HG03060 (cell line): ENCODE measurements at regions not wholly inside any gene's neighbourhood (a gene's known extent, or its start where the extent isn't known, plus 50 kb on each side); places are given as distances from the start of the nearest gene placed in this dataset.
"Not testable (repeated sequence)": the region's sequence is repeated elsewhere in the genome, so short reads cannot be mapped to it uniquely, and the experiment has no call there.

Experiments
- ATAC-seq: cut with Tn5 transposase; IDR thresholded peaks from one replicate; pipeline ENCODE4 v1.9.1; 2021; ENCODE audit warnings: low read depth, moderate number of reproducible peaks; ENCODE audit not compliant: unreplicated experiment

DNA sequence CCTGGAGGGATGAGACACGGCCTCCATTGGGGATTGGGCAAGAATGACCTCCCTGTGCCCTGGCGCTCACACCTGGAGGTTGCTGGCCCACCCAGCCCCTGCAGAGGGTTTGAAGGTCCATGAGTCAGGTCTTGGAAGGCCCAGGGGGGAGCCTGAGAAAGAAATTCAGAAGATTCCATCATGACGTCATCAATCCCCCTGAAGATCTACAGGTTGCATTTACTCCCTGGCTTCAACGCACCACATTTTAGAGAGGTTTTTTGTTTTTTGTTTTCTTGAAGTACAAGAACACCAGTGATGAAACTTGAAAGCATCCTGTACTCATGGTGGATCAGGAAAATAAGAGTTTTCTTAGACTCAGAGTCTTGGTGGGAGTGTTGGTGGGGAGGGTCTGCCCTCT is 82.4 kb upstream of the SLC25A33 start:
- no peak for ATAC-seq

DNA sequence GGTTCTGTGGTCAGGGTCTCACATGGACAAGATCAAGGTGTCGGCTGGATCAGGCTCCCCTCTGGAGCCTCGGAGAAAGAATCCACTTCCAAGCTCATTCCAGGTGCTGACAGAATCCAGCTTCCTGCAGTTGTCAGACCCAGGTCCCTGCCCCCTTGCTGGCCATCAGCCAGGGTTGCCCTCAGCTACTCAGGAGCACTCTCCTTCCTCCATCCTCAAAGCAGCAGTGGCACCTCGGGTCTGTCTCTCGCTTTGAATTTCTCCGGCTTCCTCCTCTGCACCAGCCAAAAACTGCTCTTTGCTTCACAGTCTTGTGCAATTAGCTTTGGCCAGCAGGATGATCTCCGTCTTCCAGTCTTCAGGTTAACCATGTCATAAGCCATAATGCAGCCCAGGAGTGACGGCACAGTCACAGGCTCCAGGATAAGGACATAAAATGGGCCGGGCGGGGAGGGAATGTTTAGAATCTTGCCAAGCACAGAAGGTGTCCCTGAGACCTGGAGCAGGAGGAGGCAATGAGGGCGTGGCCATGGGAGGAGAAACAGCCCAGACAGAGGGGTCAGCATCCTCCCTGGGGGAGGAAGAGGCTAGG is 79.4 kb upstream of the SLC25A33 start:
- ATAC-seq, result no peak

DNA sequence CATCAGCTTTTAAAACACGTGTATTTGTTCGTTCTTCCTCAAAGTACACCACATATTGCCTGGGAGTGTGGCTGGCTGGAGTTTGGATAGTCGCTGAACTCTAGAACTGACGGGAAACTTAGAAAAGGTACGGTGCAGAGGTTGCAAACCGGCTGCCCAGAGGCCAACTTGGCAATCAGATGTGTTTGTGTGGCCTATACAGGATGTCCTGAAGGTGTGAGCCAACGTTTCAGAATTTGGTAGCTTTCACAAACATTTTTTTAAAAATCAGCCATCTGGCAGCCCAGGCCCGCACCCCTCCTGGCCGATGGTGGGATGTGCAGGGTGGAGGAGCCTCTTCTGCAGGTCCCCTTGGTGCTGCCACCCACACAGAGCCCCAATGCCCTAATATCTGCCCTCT is 73.6 kb upstream of the SLC25A33 start:
- ATAC-seq, result no peak

DNA sequence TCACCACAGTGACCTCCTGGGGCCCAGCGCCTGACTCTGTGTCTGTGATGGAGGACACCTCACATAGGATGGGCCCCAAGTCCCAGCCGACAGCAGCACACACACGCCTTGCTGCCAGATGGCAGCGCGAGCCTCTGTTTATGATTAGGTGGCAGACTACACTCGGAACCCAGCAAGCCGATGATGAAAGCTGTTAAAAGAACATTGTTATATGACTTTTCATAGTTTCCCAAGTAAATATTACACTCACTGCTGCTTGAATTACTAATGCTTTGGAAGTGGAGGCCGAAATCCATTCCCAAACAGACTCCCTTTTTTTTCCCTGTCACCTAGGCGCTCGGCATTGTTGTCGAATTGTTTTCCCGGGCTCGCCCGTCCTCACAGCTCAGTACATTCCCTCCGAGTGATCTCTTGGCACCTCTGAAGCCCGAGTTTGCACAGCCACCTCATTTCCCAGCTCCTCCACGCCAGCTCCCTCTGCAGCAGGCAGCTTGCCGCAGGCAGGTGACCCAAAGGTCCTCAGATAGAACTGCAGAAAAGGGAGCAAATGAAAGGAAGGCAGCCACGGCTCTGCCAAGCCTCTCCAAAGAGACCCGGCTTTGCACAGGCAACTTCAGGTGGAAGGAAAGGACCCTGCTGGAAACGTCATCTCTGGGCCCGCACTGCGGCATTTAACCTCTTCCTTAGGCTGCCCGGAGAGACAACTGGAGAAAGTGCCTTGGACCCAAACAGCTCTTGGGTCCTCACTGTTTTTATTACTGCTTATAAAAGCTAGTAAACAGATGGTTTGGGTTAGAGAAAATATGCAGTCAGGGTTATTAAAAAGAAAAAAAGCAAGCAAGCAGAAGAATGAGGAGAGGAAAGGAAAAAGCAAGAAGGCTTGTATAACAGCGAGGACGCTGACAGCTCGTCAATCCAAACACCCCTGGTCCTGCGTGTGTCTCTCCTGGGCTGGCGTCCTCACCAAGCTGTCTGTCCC is 72.2 kb upstream of the SLC25A33 start:
- ATAC-seq, result no peak

DNA sequence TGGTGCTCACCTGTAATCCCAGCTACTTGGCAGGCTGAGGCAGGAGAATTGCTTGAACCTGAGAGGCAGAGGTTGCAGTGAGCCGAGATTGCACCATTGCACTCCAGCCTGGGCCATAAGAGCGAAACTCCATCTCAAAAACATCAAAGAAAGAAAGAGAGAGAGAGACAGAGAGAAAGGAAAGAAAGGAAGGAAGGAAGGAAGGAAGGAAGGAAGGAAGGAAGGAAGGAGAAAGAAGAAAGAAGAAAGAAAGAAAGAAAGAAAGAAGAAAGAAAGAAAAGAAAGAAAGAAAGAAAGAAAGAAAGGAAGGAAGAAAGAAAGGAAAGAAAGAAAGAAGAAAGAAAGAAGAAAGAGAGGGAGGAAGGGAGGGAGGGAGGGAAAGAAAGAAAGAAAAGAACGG is 69.4 kb upstream of the SLC25A33 start:
- ATAC-seq, result not testable (repeated sequence)

DNA sequence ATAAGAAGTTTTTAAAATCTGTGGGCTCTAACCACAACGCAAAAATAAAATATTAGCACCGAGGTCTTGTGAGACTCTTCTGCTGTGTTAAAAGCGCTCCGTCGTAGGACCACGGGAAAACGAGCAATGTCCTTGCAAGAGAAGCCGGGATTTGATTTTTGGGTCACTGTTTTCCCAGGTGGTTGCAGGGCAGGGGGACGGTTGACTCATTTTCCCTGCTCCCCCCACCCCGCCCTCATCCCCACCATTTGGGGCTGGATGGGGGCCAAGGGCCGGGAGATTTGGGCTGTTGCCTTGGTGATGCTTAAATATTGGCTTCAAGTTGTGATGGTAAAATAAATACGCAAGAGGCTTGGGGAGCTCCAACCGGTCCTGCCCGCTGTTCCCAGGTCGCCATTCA is 67.6 kb upstream of the SLC25A33 start:
- ATAC-seq, result no peak

DNA sequence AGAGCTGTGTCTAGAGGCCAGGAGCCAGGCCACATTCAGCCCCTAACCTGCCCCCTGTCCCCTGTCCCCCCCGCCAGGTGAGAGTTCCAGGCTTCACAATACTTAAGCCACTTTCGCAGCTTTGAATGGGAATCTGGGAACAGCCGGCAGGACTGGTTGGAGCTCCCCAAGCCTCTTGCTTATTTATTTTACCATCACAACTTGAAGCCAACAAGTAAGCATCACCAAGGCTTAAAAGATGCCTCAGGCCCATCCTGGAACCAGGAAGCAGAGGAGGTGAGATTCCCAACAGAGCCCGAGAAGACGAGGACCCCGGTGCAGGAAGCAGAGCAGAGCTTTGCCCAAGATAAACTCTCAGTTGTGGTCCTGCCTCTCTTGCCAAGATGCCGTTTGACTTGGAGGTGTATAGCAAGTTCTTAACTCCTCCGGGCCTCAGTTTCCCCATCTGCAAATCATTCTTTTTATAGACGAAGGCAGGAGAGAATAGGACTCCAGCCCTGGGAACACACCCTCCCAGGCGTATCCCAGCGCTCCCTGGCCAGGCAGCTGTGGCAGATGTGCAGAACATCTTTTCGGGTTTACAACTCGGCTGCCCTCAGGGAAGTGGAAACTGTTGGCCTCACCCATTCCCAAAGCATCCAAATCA is 66.8 kb upstream of the SLC25A33 start:
- no peak for ATAC-seq

DNA sequence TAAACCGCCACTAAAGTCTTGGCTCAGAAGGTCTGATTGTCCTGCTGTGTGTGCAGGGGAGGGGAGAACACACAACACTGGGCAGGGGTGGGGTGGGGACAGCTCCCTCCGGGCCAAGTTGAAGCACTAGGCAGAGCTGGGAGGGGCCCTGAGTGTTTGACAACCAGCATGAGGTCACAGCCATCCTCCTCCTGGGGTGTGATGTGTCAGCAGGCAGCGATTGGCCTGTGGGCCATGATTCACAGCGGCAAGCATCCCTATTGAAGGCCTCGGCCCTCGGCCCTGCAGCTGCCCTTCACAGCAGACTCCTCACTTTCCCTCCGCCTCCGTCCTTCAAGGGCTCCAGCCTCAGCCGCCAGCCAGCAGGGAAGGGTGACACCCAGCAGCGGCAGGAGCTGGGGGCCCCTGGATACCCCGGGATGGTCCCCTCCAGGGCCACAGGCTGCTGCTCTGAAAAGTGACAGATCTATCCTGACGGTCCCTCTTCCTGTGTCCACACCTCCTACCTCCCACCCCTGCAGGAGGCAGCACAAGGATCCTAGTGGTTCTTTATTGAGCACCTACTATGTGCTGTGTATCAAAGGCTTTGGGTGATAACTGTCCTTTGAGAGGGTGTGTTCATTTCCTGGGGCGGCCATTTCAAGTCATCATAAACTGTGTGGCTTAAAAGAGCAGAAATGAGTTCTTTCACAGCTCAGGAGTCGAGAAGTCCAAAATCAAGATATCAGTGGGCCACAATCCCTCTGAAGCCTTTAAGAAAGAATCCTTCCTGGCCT is 66.0 kb upstream of the SLC25A33 start:
- no peak for ATAC-seq

DNA sequence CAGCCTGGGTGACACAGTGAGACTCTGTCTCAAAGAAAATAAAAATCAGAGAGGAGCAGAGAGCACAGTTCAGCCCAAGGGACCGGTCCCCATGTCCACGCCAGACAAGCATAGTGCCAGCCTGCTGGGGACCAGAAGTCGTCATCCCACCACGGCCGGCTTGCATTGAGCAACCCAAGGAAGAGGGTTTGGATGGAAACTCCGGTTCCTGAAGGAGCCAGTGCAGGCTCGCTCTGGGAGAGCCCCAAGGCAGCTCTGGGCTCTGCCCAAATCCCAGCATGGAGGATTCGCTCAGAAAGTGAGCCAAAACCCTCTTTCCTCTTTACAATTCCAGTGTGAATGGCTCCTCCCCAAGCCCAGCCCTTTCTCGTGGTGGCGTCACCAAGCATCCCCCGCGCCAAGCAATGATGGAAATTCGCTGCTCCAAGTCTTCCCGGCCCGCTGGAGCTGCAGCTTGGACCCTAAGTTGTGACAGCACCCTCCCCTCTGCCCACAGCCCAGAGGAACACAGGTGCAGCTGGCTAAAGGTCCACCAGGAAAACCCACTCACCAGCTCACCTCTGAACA is 64.1 kb upstream of the SLC25A33 start:
- no peak for ATAC-seq

DNA sequence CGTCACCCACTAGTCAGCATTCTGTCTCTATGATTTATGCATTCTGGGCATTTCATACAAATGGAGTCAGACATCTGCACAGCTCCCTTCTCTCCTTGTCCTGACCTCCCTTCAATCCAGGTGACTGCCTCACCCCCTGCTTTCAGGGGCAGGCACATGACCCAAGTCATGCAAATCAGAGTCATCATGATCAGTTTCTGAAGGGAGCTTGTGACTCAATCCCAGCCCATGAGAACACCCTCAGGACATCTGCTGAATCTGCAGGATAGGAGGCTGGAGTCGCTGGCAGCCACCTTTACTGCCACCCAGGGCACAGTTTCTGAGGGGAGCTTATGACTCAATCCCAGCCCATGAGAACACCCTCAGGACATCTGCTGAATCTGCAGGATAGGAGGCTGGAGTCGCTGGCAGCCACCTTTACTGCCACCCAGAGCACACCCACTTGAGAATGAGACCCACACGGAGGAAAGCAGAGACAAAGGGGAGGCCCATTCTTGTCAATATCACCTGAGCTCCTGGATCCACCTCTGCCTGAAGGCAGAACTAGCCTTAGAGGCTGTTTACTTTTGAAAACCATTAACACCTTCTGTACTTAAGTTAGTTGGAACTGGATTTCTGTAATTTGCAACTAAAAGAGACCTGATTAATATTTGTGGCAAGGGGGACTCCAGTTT is 62.3 kb upstream of the SLC25A33 start:
- ATAC-seq, result no peak

DNA sequence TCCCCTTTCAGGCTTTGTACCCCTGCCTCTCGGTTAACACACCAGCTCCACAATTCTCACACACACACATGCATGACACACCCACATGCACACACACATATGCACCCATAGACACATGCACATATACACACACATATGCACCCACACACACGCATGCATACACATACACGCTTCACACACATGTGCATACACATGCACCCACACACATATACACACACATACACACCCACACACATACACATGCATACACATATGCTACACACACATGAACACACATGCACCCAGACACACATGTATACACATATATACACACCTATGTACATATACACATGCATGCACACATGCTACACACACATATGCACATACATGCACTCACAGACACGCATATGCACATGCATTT is 61.7 kb upstream of the SLC25A33 start:
- ATAC-seq, result no peak

DNA sequence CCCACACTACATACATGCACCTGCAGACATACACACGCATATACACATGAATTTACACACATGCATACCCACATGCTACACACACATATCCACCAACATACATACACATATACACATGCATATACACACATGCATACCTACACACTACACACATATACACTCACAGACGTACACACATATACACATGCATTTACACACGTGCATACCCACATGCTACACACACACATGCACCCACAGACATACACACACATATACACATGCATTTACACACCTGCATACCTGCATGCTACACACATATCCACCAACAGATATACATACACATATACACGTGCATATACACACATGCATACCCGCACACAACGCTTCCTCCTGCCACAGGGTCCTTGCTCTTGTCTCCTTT is 61.2 kb upstream of the SLC25A33 start:
- no peak for ATAC-seq

DNA sequence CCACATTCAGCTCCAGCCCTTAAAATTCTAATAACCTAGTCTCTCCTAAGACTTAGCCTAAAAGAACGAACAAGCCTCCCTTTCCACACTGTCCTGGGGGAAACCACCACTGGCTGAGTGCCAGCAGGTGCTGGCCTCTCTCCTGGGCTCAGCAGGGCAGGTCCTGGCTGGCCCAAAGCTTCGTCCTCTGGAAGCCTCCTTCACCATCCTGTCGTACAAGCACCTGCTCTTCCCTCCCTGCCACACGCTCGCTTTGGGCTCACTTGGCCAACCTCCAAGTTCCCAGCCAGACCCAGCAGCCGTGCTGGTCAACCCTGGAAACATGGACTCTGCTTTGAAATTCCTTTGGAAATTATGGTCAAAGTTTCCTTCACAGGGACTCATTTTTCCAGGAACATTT is 58.2 kb upstream of the SLC25A33 start:
- no peak for ATAC-seq

DNA sequence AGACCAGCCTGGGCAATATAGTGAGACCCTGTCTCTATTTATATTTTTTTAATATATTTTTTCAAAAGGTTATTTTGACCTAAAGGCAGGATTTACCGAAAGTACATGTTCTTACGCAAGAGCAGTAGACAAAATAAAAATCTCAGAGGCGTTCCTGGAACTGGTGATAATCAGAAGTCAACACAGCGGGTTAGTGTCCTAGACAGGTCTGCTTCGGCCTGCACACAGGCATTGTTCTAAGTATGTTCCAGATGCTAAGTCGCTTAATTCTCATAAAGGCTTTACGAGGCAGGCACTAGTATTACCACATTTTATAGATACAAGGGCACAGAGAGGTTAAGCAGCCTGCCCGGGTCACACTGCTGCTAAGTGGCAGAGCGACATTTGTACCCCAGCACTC is 56.9 kb upstream of the SLC25A33 start:
- ATAC-seq, result no peak

DNA sequence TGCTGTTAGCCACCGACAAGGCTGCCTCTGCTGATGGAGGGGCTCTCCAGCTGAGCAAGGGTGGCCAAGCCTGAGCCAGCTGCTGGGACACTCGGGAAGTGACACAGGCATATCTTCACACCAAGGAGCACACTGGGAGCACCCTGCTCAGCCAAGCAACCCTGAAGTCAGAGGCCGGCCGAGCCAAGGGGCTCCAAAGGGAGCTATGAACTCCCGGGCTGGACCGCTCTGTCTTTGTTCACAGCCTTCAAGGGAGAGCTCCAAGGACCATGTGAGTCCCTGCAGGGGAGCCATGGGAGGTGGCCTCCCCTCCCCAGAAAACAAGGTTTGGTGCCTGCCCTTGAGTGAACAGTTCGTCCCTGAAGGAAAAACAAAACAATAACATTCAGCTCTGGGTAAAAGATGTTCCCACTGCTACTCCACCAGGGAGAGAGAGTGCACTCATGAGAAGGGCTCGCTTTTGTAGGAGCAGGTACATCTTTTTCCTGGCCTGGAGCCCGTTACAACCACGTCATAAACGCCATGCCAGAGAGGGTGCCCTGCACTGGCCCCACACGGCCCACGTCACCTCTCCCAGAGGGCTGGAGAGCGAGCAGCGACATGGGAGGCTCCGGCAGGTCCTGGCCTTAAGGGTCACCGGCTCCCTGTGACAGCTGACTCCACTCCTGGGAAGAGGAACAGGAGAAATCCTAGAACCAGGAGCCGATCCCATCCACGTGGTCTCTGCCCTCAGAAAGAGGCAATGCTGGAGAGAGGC is 56.3 kb upstream of the SLC25A33 start:
- ATAC-seq, result no peak

DNA sequence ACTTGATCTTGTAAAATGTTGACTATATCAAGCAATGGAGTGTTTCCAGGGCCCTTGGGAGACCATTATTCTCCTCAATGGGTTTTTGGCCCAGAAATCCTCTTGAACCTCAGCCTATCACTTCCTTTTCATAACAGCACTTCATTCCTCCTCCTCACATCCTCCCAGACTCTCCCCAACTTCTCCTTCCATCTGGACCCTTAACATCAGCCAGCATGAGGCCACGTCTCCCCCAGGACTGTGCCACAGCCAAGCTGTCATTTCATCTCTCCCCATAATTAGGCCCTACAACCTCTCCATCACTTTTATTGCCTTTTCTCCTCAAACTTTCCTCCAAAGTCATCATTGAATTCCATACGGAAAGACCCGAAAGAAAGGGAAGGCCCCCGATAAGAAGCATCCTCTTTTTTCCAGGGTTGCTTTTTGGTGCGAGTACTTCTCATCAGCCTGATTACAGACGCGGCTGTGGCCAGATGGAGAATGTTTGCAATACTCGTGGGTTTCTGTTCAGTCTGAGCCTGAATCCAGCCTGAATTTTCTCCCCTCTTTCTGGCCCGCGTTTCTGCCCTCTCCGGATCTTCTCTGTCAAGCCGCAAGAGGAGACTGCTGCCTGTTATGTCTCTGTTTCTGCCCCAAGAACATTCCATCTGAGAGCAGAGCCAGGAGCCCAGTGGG is 52.7 kb upstream of the SLC25A33 start:
- no peak for ATAC-seq
